HG03064 (cell line): ENCODE measurements at regions not wholly inside any gene's neighbourhood (a gene's known extent, or its start where the extent isn't known, plus 50 kb on each side); places are given as distances from the start of the nearest gene placed in this dataset.

Experiments used
- ATAC-seq: cut with Tn5 transposase; IDR thresholded peaks from one replicate; pipeline ENCODE4 v1.9.1; 2021; ENCODE audit warnings: low read depth; ENCODE audit not compliant: unreplicated experiment

DNA sequence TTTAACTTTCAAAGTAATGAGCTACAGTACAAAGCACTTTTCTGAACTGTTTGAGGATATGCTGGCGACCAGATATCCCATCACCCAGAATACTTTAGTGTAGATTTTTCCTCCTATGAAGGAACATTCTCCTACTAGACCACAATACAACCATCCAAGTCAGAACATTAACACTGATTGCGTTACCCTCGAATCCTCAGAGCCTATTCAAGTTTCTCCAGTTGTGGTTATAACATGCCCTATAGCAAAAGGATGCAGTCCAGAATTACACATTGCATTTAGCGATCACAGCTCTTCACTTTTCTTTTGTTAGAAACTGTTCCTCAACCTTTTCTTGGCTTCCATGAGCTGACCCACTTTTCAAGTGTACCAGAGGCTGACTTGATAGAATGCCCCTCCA, 87.4 kb upstream of the SOX4 start:
- no peak for ATAC-seq

DNA sequence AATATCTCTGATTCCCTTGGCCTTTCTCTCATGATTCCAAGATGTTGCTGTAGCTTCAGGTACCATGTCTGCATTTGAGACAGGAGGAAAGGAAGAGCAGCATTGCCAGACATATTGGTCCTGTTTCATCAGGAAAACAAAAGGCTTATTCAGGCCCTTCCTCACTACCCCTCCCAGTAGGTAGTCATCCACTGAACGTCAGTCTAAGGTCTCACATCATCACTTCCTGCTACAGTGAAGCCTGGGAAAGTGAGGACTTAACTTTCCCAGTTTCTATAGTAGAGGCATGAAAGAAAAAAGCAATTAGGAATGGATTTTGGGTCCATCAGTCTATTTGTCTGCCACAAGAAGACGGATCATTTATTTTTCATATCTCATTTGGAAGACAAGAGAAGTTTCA, 85.7 kb upstream of the SOX4 start:
- no peak for ATAC-seq

DNA sequence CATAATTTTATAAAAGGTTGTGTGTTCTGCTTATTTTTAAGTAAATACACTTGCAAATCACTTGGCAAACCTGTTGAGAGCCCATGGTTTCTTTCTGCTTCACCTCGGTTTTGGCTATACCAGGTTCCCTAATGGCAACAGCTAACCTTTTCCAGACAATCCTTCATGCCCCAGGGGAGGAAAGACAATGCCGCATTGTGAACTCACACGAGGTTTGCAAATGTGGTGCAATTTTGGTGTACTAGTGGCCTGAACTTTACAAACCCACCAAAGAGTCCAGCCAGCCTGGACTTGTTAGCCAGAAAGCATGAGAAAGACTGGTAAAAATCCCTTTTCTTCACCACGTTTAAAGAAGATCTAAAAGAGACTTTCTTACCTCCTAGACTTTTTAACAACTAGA, 84.8 kb upstream of the SOX4 start:
- no peak for ATAC-seq

DNA sequence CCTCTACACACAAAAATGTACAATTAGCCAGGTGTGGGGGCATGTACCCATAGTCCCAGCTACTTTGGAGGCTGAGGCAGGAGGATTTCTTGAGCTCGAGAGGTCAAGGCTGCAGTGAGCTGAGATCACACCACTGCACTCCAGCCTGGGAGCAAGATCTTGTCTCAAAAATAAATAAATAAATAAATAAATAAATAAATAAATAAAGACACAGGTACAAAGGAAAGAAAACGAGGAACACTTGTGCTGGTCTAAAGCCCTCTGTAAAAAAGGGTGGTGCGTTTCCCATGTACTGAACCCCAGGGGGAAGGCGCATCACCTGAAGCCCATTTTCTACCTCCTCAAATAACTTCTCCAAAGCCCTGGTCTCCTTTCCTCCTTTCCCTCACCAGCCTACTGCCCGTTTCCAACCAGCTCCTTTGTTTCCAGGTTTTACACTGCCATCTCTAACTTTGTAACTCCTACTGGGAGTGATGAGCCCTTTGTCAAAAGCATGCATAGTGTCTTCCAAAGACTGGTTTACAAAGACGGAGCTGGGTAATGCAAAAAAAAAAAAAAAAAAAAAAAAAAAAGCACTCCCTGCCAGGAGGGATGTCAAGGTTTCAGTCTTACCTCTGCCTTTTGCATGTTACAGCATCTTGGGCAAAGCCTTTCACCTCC, 81.5 kb upstream of the SOX4 start:
- ATAC-seq: no peak

DNA sequence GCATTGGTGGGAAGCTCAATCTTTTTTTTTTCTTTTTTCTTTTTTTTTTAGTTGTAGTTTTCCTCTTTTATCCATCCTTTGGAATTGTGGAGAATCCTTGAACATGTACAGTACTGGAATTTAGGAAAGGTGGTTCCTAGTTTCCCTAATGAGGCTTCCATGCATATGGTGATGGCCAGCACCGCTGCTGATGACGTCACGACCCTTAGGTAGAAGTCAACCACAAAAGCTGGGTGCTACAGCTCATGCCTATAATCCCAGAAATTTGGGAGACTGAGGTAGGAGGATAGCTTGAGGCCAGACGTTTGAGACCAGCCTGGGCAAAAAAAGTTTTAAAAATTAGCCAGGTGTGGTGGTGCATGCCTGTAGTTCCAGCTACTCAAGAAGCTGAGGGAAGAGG, 79.3 kb upstream of the SOX4 start:
- ATAC-seq: no peak

DNA sequence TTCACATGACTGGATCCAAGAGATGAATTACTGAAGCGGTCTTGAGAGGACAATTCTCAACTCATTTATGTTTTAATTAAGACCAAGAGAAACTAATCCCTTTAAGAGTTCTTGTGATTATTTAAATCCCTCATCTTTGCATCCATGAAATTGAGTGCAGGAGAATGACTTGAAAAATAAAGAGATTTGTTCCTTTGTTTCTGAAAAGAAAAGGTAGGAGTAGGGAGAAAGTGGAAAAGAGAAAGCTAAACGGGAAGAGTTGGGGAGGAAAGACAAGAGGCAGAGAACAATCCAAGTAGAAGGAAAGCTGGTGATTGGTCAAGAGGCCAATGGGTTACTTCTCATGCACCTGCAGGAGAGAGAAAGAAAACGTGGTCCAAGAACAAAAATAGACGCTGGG, 75.2 kb upstream of the SOX4 start:
- no peak for ATAC-seq

DNA sequence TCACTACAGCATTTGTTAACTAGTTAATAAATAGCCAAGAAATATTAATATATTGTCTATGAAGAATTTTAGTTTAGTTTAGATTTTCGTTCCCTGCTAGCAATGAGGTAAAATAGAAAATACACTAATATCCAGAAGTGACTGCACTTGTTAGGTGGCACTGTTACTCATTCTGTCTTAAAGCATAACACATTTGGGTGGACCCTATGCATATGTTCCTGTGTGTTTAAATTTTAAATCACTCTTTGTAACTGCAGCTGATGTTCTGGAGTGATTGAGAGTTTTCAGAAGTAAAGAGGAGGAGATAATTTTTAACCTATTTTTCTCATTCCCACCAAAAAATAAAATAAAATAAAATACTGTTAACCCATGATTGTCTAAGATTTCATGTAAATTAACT, 73.9 kb upstream of the SOX4 start:
- ATAC-seq: no peak

DNA sequence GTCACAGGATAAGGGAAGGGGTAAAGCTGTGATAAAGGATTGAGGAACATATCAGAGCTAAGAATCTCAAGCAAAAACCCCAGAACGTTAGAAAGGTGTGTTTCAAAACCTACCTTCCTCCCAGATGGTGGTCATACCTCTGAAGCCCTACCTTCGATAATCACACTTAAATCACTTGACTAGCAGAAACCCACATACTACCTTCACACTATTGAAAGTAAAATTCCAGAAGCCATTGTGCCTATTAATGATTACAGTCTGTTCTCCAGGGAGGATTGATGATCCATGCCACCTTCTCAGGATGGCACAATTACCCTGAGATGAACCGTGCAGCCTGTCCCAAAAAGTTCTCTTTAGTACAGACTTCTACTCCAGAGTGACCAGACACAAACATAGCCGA, 72.3 kb upstream of the SOX4 start:
- no peak for ATAC-seq

DNA sequence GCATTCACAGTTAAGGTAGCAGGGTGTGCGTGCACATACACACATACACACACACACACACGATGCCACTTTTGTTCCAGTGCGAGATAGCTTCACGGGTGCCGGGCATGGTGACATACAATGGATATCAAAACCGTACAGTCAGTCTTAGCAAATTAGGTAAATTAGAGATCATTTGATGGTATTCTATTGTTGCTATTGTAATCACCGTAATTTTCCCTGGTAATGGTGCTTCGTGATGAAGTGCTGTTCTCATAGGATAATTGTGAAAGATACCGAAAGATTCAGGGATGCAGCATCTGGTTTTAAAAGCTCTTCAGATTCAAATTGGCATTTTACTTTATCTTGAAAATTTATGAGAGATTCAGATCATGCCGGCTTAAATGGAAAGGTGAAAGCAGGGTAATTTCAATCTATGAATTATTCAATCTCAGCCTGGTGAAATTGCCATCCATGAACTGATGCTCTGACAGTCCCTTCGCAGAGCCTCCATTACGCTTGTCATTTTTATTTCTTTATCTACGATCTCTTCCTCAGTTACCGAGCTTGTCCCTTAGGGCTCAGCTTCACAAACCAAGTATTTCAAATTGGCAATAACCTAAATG, 71.3 kb upstream of the SOX4 start:
- no peak for ATAC-seq

DNA sequence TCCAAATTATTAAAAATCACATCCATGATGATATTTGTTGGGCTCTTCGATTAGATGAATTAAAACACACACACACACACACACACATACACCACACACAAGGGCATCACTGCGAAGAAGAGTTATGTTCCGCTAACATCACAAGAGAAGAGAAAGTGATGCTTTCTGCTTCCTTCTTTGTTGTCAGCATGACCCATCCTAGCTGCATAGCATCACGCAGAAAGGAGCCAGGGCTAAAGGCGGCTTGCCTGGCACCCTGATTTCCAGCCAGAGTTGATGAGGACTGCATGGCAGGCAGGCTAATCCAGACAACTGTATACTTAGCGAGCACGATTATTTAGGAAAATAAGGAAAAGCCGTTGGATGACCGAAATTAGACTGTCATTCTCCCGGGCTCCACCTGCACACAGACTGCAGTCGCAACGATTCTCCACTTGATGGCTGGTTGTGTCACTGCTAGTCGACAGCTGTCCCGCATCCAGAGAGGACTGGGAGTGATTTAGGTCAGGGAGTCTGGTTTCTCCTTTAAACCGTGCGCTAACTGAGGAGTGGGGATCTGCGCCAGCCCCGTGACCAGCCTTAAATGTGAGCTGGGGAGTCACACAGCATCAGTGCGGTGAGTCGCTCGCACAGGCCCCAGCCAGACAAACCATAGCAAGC, 70.6 kb upstream of the SOX4 start:
- ATAC-seq: no peak

DNA sequence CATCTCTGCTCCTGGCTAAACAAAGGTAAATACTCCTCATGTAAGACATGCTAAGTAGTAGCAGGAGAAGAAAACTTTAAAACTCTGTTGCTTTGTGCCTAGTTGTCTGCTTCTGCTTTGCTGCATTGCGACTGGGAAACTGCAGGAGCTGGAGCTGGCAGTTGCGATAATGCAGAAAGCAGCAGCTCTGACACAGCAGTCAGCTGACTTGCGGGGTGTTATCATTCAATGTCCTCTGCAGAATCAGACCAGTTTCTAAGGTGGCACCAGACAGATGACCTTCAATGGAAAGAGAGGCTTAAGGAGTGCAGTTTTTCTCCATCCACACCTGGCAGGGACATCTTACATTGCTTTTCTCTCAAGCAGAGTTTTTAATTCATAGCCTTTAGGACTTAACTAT, 69.9 kb upstream of the SOX4 start:
- no peak for ATAC-seq

DNA sequence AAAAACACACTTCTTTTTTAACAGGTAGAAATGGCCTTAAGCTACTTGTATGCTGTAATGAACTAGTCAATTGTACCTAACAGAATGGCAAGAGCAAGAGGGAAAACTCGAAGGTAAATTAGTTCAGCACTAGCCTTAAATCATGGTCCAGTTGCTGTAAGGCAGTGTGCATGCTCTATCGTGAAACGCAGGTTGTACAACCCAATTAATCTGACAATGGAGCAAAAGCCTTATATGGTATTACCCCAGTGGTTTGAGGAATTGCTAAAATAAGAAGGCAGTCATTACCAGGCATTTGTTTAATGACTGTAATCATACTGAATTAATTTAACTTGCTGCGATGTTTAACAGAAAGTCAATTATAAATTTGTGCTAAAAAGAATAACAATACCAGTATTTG, 69.3 kb upstream of the SOX4 start:
- no peak for ATAC-seq

DNA sequence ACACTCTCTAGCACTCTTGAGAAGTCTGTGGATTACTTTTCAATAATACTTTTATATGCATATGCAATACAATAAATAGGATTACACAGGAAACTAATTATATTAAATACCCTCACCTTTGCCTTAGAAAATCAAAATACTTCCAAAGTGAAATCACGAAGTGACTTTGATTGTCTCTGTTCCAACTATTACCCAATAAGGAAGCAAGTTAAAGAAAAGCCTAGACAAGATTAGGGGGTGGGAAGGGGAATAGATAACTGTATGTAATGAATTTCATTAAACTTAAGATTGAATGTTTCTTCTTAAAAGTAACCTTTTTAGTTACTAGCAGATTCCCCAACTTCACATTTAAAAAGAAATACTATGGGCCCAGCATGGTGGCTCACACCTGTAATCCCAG, 66.6 kb upstream of the SOX4 start:
- no peak for ATAC-seq

DNA sequence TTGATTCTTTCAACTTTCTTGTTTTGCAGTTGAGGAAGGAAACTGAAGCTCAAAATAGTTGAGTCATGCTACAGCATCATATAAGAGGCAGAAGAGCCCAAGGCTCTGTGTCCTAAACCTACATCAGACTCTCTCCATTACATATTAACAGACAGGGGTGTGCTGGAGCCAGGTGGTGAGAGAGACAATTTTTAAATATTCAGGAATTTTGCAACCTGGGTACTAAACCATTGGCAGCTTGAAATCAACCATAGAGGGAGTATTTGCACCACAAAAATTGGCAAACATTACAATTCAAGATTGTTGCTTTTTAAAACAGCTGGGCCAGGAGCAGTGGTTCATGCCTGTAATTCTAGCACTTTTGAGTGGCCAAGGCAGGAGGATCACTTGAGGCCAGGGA, 65.8 kb upstream of the SOX4 start:
- no peak for ATAC-seq

DNA sequence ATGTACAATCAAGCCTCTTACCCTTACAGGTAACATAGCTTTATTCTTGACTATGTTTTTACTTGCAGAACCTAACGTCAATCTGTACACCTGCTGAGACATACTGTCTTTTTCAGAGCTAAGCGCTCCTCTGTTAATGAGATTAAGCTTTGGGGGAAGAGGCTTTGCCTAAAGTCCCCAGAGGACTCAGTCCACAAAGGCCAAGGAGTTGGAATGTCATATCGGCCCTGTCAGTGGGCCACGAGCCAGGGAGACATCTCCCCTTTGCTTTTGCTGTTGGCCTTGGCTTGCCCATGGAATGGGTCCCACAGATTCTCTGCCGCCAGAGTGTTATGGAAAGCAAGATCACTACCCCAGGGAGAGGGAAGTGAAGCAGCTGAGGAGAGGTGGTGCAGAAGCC, 64.1 kb upstream of the SOX4 start:
- no peak for ATAC-seq

DNA sequence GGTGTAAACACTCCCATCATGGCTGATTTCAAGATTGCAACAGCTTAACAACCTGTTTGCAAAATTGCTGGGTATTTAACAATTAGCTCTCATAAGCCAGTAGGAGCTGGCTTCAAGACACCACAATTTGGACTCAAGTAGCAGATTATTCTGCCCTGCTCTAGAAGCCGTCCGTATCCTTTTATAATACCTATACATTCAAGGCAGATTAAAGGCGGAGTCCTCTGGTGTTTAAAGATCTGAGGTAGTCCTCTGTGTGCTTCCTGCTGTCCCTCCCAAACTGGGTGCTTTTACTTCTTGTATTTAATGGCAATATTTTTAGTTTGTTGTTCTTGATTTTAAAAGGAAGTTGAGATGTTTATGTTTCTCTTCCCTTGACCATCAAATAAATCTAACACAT, 62.2 kb upstream of the SOX4 start:
- ATAC-seq: no peak

DNA sequence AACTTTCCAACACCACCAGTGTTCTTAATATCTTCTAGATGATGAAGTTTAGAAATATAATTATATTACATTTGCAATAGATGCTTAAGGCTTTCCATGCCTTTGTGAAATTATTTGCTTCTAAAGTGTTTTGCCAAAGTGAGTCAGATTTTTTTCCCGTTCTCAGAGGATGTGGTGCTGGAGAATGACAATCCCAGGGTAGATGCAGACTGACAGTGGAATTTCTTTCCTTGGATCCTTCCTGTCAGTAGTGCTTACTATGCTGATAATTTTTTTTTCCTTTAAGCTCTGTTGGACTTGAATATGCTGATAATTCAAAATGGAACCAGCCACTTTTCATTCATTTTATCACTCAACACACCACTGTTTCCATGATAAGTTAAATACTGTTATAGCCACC, 59.9 kb upstream of the SOX4 start:
- no peak for ATAC-seq

DNA sequence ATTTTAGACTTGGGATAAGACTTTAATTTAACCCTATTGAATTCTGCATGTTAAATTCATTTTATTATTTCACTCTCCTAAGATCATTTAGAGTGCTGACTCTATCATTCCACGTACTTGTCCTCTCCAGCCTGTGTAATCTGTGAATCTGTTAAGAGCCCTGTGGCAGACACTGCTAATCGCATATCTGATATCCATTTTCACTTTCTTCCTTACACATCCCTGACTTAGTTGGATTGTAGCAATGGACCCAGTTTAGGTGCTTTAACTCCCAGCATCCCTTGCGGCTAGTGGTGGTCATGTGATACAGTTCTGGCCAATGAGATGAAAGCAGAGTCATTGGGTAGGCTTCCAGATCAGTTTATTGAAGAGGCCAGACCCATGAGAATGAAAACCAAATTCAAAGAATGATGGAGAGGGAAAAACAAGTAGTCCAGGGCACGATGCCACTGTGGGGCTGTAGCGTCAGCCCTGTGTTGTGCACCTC, 57.2 kb upstream of the SOX4 start:
- no peak for ATAC-seq

DNA sequence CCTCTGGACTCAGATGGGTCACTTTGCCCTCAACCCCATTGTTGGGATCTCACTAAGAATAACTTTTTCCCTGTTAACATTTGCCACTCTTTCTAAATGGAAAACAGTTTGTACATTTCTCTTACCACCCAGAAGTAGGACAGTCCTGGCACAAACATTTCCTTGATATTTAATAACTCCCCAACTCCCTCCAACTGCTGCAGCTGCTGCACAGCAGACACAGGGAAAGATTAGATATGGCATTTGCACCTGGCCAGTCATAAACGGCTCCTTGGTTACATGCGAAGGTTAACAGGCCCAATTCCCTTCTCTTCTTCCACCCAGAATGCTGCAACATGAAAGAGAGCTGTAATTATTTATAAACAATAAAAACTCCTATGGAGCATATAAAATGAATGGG, 55.9 kb upstream of the SOX4 start:
- ATAC-seq: no peak

DNA sequence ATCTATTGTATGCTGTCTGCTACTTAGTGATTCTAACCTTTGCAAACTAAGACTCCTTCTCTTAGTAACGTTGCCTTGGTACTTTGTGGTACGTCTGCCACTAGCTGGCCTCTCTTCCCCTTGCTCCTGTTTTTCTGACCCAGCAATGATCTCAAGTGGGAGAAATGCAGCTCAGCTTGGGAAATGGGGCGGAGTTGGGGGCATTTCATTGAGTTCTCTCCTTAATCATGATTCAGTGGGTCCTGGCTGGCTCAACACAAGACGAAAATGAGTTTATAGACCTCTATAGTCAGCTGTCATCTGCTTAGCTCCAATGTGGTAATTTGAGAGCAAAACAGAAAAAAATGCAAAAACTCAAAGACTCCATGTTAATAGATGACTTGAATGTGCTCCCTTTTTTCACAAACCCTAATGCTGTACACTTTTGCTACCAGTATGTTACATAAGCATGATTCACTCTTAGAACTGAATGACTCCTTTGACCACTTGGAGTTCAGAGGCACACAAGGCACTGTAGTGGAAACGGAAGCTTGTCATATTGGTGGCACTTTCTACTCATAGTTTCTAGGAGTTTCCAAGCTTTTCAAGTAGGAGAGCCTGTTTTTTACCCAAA, 55.3 kb upstream of the SOX4 start:
- no peak for ATAC-seq

DNA sequence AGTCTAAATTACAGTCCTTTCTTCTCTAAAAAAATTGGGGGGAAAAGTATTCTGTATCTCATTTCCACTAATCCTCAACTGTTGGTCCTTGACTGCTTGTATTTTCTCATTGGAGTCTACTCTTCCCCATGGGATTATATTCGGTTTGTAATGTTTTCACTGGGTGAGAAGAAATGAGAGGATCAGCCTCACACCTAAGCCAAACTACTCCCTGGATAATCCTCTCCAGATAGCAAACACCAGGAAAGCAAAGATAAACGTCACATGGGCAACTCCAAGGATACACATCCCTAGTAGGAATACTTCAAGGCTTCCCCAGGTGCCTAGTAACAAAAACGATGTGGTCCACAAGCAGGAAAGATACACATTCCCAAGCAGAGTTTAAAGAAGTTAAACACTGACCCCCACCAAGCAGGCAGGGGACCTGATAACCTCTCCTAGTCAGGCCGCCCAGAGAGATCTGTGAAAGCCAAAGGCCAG, 53.9 kb upstream of the SOX4 start:
- ATAC-seq: no peak
